PC-3 (cell line): ENCODE measurements at regions not wholly inside any gene's neighbourhood (a gene's known extent, or its start where the extent isn't known, plus 50 kb on each side); places are given as distances from the start of the nearest gene placed in this dataset.

Experiments used
- EZH2 ChIP-seq: fragments of 300-600 bp; sonication (generic); IDR thresholded peaks from one replicate; pipeline ENCODE4 v1.6.1; 2017; ENCODE audit warnings: antibody characterized with exemption, mild to moderate bottlenecking, low read length; ENCODE audit not compliant: unreplicated experiment
- TF ChIP-seq, protein P1 (sequence below): fragments of 300-600 bp; sonication (generic); conservative IDR thresholded peaks from 2 replicates; pipeline ENCODE4 v1.5.1; 2017; ENCODE audit warnings: antibody characterized with exemption, low read depth, mild to moderate bottlenecking, low read length

DNA sequence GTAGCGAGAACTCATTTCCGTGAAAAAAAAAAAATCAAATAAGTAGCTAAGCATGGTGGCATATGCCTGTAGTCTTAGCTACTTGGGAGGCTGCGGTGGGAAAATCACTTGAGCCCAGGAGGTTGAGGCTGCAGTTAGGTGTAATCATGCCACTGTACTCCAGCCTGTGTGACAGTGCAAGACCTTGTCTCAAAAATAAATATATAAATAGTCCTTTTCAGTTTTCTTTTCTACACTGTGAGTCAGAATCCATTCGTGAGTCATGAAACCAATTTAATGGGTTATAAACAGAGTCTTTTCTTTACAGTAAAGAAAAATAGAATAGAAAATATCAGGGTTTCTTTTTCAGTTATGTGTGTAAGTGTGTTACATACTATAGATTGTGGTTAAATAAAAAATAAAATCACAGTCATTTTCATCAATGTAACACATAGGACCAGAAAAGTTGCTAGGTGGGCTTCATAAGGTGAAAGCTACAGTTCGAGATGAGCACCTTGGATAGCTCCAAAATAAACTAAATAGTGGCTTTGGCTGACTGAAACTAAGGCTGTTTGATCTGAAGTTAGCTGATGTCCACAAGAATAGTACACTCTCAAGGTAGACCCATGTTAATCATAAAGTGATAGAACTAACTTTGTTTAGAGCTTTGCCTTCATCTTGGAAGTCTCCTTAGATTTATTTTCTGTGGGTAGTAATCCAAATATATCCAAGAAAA, 781.1 kb downstream of the GATA3 start:
- TF ChIP-seq, protein P1, sequence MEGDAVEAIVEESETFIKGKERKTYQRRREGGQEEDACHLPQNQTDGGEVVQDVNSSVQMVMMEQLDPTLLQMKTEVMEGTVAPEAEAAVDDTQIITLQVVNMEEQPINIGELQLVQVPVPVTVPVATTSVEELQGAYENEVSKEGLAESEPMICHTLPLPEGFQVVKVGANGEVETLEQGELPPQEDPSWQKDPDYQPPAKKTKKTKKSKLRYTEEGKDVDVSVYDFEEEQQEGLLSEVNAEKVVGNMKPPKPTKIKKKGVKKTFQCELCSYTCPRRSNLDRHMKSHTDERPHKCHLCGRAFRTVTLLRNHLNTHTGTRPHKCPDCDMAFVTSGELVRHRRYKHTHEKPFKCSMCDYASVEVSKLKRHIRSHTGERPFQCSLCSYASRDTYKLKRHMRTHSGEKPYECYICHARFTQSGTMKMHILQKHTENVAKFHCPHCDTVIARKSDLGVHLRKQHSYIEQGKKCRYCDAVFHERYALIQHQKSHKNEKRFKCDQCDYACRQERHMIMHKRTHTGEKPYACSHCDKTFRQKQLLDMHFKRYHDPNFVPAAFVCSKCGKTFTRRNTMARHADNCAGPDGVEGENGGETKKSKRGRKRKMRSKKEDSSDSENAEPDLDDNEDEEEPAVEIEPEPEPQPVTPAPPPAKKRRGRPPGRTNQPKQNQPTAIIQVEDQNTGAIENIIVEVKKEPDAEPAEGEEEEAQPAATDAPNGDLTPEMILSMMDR: no peak
- TF ChIP-seq EZH2: no peak
